ENCODE measurements at regions not wholly inside any gene's neighbourhood (a gene's known extent, or its start where the extent isn't known, plus 50 kb on each side); places are given as distances from the start of the nearest gene placed in this dataset.

- TF ChIP-seq CTCF (IDR thresholded peaks at IDR 0.05) = no peak
Measured at GRCh38 chr15:91537856-91538255, 315.7 kb upstream of the SLCO3A1 start.

DNA sequence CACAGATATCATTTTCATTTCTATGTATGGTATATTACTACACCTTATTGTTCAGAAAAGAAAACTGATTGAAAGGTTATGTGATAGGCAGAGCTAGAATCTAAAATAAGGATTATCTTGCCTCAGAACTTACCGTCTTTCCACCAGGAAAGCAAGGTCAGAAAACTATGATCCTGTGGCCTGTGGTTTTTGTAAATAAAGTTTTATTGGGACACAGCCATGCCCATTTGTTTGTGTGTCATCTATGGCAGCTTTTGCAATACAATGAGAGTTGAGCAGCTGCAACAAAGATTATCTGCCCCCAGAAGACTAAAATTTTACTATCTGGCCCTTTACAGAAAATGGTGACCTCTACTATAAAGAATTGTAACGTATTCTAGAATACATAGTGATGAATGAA is 314.7 kb upstream of the SLCO3A1 start:
- no peak for TF ChIP-seq CTCF (IDR thresholded peaks at IDR 0.05)

DNA sequence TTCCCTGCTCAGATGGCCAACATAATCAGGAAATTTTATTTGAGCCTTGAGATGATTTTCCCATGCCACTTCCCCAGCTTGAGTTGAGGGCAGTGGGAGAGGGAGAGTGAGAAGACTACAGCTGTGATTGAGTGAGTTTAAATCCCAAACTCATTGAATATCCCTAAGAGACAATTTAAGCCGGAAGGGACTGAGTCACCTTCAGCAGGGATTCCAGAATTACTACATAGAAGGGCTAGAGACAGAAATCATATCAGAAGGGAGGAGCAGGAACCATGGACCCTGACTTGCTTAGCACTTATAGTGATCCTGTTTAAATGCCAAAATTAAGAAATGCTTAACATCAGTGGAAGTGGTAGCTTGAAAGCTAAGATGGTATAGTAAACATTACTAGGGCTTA is 312.2 kb upstream of the SLCO3A1 start:
- TF ChIP-seq CTCF (IDR thresholded peaks at IDR 0.05) = no peak

- no peak for TF ChIP-seq CTCF (IDR thresholded peaks at IDR 0.05)
Measured at GRCh38 chr15:91542226-91542625, 311.3 kb upstream of the SLCO3A1 start.

- TF ChIP-seq CTCF (IDR thresholded peaks at IDR 0.05) = no peak
Measured at GRCh38 chr15:91547356-91547755, 306.2 kb upstream of the SLCO3A1 start.

DNA sequence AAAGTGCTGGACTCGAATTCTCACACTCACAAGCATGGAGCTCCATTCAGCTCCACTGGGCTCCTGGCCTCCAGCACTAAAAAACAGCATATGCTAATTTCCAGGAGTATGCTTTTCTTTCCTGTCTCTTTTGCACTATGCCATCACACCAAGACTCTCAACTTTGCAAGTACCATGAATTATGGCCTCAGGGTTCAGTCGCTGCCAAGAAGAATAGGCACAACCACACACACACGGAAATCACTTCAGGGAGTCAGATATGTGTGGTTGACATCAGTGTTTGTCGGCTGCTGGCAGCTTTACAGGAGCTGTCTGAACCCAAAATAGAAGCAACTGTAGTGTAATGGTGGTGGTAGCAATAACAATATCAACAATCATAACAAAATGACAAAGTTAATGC is 305.0 kb upstream of the SLCO3A1 start:
- TF ChIP-seq CTCF (IDR thresholded peaks at IDR 0.05) = no peak

DNA sequence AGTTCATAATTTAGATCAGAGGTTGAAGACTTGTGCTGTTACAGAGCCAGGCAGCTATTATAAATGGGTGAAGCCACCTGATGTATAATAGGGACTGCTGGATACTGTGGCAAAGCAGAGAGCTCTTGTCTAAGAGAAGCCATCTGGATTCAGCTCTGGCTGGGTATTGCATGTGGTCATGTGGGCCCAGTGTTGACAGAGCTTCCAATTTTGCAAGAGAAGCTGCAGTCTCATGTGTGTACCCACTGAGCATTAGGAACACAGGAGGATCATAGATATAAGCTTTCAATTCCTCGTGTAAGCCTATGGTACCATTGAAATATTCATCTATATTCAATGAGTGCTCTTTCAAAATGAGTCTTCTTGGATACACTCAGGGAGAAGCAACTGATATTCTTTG is 303.9 kb upstream of the SLCO3A1 start:
- TF ChIP-seq CTCF (IDR thresholded peaks at IDR 0.05) = no peak

GRCh38 chr15:91552555-91552954 is 301.0 kb upstream of the SLCO3A1 start:
- no peak for TF ChIP-seq CTCF (IDR thresholded peaks at IDR 0.05)

Data from LNCAP (cell line).